OCI-LY3 (cell line): ENCODE measurements at regions not wholly inside any gene's neighbourhood (a gene's known extent, or its start where the extent isn't known, plus 50 kb on each side); places are given as distances from the start of the nearest gene placed in this dataset.

Experiments used
- CTCF ChIP-seq: fragments of 200-600, 300-600 bp; sonication (generic); IDR thresholded peaks from 2 replicates; pipeline ENCODE4 v1.5.1; 2014; ENCODE audit warnings: antibody characterized with exemption, low read length, low read depth
- EZH2phosphoT487 ChIP-seq: fragments of 200-600 bp; shearing (Covaris generic); IDR thresholded peaks from 2 replicates; pipeline ENCODE4 v1.6.1; 2018; ENCODE audit warnings: antibody characterized with exemption, mixed run types, low read depth

- no peak for TF ChIP-seq CTCF
- no peak for TF ChIP-seq EZH2phosphoT487
Measured at GRCh38 chrY:19354061-19354856, 390.3 kb downstream of the KDM5D start.
